Activated CD8-positive, alpha-beta memory T cell treated with anti-CD3 and anti-CD28 coated beads, Interleukin-2, amount 50 U/mL, for 1 hour (primary cell): ENCODE measurements at regions not wholly inside any gene's neighbourhood (a gene's known extent, or its start where the extent isn't known, plus 50 kb on each side); places are given as distances from the start of the nearest gene placed in this dataset.
"Not testable (repeated sequence)": the region's sequence is repeated elsewhere in the genome, so short reads cannot be mapped to it uniquely, and the experiment has no call there.

ENCODE experiments used
- DNase-seq: peaks from one replicate; pipeline ENCODE4 v3.0.0-alpha.2; 2020; ENCODE audit errors: extremely low read depth

DNA sequence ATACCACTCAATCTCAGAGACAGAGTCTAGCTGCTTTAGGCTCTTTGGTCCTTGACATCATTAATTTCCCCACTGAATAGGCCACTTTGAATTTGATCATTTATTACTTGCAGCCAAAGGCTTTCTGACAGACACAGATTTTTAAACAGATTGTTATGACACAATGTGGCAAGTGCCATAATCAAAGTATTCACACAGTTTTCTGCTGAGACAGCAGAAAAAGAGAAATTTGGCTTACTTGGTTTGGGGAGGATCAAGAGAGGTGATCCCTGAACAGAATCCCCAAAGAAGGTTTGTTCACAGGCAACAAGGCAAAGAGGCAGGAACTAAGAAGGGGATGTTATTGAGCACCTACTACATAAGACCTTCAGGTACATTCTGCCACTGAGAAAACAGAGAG, 138.0 kb upstream of the TOP1 start:
- DNase-seq, result no peak

DNA sequence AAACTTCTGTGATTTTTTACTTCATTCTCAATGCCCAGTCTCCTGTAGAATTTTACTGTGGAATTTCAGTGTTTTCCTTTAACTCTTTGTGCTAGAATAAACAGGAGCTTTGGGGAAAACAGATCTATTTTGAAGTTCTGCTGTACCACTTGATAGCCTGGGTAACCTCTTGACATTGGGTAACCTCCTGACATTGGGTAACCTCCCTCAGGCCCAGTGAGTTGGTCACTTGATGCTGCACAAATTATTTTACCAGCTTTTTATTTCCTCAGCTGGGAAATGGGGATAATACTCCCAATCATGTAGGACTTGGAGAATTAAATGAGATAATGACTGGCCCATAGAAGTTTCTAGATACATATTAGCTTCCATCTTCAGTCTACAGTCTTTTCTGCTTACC, 137.3 kb upstream of the TOP1 start:
- no peak for DNase-seq

DNA sequence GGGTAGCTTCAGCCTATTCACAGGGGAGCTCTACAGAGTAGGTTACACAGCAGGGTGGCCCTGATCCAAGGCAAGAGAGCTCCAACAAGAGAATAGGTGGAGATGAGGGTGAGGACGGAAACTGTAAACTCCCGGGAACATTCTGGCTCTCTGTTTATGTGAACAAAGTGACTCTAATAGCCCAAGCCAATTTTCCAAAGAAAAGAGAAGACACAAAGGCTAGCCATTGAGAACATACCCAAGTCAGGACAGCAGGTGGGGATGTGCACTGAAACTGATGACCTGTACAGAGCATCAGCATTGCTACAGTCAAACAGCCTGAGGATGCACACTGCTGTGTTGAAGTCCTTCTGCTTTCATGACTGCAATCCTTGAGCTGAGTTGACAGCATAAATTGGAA, 136.0 kb upstream of the TOP1 start:
- DNase-seq, result no peak

DNA sequence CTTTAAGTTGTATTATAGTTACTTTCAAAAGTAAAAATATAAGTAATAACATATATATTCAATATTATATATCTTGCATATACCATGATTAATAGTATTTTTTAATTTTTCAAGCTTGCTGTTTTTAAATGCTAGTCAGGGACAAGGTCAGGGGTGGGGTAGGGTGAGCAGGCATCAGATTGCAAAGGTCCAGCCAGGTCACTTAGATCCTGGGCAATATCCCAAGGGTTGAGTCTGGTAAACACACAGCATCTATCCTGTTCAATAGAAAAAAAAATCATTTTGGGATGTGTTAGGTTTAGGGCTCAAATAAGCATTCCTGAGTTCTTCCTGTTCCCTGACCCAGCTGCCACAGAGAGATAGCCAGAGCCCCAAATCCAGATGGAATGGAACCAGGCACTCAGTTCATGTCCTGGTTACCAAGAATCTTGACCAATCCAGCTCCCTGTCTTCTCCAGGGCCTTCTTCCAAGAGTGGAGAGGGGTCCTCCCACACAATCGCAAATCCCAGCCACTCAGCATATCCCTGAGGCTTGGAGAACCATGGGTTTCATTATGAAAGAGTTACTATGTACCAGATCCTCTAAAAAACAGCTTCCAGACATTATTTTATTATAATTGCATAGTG, 134.9 kb upstream of the TOP1 start:
- no peak for DNase-seq

DNA sequence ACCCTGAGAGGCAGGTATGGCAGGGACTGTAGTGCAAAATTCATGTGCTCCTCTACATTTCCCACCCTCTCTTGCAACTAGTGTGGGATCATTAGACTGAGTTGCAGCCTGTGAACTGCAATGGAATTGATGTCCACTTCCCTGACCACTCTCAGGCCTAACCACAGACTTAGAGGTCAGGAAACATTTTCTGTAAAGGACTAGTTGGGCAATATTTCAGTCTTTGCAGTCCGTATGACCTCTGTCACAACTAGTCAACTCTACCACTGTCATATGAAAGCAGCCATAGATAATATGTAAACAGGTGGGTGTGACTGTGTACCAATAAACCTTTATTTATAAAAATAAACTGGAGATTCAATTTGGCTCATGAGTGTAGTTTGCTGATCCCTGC, 134.4 kb upstream of the TOP1 start:
- no peak for DNase-seq

DNA sequence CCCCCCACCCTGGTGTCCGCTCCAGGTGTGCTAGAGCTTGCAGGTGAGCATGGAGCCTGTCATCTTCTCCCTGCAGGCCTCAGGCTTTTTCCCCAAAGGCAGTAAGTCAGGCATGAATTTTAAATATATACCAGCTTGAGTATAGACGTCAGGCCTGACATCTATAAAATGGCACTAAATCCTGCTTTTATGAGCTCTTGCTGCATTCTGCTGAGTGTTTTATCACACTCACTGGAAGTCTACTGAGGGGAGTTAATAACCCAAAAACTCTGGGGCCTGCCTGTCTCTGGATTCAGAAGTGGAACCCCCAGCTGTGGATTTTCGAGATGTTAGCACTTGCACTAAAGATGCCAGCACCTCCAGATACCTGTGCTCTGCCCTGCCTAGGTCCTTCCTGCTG, 133.4 kb upstream of the TOP1 start:
- DNase-seq, result no peak

DNA sequence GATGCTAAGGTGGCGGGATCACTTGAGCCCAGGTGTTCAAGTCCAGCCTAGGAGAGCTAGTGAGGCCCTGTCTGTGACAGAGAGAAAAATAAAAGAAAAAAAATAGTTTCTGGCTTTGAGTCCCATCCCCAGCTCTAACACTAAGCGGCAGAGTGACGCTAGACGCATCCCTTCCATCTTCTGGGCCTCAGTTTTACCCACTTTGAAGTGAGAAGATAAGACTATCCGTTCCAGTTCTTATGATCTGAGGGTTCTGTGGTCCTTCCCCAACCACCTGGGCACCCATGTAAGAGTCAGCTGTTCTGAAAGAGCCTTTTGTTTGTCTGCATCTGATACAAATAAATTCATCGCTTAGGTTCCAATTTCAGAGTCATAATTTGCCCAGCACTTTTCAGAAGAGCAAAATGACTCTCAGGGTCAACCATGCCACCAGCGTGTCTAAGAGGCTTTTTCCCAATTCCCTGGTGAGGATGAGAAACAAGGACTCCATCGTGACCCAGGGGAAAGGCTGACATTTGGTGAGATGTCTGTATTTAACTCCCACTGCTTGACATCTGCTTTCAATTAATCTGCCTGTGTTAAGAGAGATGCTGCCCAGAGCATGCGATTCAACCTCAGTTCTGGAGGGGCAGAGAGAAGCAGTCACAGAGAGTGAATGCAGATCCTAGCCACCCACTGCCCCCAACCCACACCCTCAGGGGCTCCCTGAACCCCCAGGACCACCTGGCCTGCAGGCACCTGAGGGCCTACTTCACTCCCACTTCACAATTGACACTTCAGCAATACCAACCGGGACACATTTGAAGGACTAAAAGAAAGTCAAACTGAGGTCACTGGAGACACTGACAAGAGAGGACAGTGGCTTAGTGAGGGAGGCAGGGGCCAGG, 131.6 kb upstream of the TOP1 start:
- DNase-seq, result no peak

DNA sequence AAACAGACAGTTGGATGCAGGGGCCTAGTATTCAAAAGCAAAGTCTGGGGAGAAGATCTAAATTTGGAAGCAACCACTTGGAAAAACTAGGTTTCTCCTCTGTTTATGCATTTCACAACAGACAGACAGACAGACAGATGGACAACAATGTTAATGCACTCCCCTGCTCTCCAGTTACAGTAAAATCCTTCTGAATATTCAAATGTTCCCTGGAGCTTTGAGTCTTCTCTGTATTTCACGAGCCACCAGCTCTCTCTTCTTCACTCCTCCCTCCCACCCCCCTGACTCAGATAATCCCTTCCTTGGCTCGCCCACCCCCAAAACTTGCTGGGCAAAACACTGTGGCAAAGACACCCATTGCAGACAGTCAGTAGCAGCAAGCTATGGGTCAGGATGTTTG, 129.3 kb upstream of the TOP1 start:
- no peak for DNase-seq

DNA sequence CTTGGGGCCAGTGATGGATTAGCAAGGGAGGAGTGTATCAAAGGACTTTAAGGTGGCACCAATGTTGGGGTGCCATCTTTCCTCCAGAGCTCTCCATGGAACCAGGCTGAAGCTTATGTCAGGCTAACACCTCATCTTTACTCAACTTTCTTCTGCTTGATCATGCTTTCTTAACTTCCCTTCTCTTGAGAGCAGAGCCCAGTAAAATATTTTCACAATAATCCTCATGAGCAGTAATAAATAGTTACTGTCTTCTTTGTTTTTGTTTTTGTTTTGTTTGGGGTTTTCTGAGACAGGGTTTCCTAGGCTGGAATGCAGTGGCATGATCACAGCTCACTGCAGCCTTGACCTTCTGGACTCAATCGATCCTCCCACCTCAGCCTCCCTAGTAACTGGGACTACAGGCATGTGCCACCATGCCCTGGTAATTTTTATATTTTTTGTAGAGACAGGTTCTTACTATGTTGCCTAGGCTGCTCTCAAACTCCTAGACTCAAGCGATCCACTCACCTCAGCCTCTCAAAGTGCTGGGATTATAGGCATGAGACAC, 127.9 kb upstream of the TOP1 start:
- no peak for DNase-seq

DNA sequence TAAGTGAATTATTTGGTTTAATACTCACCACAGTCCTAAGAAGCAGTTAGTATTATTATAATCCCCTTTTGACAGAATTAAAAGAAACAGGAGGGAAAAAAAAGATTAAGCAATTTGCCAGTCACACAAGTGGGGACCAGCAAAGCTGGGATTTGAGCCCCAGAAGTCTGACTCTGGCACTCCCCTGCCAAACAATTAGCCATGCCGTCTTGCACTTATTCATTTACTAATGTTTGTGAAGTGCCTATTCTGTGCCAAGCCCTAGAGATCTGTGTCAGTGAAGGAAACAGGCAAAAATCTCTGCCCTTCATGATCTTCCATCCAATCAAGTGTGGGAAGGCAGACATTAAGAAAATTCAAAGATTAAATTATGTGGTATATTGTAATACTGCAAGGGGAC, 126.0 kb upstream of the TOP1 start:
- no peak for DNase-seq

DNA sequence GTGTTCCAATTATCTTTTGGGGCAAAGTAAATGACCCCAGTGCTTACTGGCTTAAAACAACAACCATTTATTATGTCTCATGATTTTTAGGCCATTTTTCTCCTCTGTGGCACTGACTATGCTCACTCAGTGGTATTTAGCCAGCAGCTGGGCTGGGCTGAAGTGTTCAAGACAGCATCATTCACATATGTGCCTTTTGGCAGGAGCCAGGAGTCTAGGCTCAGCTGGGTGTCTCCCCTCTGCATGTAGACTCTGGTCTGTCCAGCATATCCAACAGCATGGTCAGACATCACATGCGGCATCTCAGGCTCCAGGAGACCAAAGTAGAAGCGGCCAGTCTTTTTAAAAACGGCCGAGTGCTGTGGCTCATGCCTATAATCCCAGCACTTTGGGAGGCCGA, 120.3 kb upstream of the TOP1 start:
- no peak for DNase-seq

DNA sequence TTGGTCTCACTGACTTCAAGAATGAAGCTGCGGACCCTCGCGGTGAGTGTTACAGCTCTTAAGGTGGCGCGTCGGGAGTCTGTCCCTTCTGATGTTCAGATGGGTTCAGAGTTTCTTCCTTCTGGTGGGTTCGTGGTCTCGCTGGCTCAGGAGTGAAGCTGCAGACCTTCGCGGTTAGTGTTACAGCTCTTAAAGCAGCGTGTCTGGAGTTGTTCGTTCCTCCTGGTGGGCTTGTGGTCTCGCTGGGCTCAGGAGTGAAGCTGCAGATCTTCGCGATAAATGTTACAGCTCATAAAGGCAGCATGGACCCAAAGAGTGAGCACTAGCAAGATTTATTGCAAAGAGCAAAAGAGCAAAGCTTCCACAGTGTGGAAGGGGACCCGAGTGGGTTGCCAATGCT, 119.1 kb upstream of the TOP1 start:
- not testable (repeated sequence) for DNase-seq

DNA sequence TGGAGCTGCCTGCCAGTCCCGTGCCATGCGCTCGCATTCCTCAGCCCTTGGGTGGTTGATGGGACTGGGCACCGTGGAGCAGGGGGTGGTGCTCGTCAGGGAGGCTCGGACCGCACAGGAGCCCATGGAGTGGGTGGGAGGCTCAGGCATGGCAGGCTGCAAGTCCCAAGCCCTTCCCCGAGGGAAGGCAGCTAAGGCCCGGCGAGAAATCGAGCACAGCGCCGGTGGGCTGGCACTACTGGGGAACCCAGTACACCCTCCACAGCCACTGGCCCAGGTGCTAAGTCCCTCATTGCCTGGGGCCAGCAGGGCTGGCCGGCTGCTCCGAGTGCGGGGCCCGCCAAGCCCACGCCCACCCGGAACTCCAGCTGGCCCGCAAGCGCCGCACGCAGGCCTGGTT, 118.2 kb upstream of the TOP1 start:
- not testable (repeated sequence) for DNase-seq

DNA sequence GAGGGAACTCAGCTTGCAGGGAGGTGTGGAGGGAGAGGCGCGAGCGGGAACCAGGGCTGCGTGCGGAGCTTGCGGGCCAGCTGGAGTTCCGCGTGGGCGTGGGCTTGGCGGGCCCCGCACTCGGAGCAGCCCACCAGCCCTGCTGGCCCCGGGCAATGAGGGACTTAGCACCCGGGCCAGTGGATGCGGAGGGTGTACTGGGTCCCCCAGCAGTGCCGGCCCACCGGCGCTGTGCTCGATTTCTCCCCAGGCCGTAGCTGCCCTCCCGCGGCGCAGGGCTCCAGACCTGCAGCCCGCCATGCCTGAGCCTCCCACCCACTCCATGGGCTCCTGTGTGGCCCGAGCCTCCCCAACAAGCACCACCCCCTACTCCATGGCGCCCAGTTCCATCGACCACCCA, 117.5 kb upstream of the TOP1 start:
- not testable (repeated sequence) for DNase-seq

DNA sequence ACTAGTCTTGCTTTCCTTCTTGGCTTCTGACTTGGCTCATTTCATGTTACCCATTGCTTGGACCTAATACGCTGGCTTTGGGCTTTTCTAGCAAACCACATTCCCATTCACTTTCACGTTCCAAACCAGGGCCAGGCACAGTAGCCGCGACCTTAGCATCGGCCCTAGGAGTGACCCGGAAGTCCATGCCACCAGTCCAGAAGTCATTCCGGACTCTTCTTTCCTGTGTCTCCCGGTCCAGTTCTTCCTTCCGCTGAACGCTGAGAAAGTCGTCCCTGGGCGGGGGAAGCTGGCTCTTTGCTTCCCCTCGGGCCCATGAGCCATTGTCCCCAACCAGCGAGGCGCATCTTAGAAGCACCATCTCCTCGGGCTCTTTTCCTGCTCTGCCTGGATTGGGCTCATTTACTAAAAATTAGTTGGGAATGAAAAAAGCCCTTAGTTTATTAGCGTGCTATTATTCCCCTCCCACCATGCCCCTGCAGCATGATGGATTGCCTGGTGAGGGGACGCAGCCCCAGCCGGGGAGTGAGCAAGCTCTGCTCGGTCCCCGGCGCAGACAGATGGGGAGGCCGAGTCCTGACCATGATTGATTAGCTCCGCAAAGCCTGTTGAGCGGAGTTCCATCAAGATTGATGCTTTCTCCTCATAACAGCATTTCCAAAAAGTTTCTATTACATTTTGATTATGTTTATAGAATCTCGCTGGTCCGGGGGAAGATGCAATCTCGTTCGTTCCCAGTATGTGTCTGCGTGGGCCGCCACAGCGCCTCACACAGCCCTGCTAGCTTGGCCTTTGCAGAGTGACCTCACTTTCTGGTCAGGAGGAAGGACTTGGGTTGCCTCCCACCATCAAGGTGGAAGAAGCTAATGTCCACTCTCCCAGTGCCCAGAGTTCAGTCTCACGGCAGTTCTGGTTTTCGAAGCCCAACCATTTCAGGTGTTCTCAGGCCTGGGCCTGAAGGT, 115.1 kb upstream of the TOP1 start:
- DNase-seq, result no peak

DNA sequence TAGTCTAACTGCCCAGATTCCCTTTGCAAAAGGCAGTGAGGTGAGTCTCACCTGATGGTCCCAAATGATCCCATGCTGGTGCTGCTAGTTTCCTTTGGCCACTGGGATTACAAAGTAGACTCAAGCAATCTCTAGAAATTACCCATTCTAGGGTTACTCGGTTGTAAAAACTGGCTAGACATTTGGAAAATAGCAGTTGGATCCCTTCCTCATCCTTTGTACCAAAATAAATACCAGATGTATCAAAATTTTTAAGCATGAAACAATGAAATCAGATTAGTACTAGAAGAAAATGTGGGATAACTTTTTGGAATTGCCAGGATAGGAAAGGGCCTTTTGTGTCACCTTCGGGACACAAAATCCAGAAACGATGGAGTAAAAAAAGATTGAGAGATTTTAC, 112.9 kb upstream of the TOP1 start:
- no peak for DNase-seq

DNA sequence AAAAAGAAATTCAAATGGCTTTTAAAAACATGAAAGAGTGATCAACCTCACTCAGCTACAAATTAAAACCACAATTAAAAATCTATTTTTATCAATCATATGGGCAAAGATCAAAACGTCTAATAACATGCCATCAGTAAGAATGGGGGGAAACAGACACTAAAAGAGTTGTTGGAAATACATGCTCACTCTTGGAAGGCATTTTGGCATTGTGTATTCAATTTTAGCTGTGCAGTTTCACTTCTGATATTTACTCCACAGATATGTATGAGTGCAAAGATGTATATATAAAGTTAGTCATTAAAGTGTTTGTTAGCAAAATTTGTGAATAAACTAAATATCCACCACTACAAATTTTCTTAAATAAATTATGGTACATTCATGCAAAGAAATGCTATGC, 112.3 kb upstream of the TOP1 start:
- no peak for DNase-seq

DNA sequence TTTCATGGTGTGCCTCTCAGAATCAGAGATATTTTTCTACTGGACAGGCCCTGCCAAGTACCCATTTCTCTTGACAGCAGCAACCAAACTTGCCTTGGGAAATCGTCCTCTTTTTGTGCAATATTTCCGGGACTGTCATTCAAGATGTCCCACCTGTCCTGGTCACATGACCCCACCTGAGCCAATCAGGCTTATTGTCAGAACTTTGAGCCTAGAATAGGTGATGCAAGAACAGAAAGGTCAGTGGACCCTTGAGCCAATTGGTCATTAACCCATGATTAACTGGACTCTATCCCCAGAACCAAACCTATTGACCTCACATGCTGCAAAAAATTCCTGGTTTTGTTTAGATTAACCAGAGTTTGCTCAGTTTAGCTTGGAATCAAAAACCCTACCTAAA, 108.3 kb upstream of the TOP1 start:
- no peak for DNase-seq

DNA sequence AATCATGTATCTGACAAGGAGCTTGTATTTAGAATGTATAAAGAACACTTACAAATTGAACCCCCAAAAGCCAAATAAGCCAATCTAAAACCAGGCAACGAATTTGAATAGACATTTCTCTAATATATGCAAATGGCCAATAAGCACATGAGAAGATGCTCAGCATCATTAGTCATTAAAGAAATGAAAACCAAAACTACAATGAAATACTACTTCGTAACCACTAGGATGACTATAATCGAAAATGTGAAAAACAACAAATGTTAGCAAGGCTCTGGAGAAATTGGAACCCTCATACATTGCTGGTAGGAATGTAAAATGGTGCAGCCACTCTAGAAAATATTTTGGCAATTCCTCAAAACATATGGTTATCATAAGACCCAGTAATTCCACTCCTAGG, 105.8 kb upstream of the TOP1 start:
- no peak for DNase-seq

DNA sequence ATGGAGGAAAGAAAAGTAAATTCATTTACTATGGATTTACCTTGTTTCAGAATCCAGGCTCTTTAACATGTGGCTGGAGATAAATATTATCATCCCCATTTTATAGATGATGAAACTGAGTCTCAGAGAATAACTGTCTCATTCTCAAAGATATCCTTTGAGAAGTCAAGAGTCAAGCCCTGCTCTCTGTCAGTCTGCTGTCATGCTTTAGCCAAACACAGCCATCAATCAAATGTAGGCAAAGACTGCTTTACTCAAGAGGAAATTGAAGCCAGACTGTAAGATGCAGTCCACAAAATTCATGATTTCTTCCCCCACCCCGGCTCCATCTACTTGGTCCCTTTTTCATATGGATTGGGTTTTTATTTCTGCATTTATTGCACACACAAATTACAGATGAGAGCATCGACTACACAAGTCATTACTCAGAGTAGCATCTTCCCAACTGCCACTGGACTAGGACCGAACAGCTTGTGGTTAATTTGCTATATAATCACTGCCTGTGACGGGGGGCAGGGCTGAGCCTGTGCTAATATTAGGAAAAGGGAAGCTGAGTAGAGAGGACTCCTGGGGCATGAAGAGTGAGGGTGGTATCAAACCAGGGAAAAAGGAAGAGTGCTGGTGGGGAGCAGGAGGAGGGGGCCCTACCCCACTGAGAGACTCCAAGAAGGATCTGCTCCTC, 102.7 kb upstream of the TOP1 start:
- DNase-seq, result no peak

DNA sequence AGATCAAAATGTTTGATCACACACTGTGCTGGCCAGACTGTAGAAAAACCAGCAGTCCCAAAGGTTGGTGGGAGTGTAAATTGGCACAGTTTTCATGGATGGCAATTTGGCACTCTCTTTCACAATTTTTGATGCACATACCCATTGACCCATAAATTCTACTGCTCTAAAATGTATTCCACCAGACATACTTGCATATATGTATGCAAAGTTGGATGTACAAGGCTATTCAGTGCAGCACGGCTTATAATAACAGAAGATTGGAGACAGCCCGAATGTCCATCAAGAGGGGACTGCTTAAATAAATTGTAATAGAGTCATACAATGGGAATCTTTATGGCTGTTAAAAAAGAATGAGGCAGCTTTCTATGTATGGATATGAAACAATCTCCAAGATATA, 101.7 kb upstream of the TOP1 start:
- DNase-seq, result no peak

DNA sequence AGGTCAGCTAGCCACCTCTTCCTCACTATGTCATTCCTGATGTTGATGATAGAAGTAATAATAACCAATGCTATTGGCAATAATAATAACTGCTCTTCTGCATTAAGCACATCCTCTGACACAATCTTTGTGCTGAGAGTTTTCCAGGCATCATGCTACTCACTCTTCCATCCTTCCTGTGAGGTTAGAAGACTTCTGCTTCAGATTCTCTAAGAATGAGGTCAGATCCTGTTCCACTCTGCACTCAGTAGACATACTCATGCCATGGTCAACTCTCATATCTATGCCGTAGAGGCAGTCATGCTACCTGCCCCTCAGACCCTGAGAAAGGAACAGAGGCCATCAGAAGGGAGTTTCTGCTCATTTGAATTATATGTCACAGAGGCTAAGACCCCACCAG, 98.1 kb upstream of the TOP1 start:
- no peak for DNase-seq
